ENCODE measurements at regions not wholly inside any gene's neighbourhood (a gene's known extent, or its start where the extent isn't known, plus 50 kb on each side); places are given as distances from the start of the nearest gene placed in this dataset.

DNA sequence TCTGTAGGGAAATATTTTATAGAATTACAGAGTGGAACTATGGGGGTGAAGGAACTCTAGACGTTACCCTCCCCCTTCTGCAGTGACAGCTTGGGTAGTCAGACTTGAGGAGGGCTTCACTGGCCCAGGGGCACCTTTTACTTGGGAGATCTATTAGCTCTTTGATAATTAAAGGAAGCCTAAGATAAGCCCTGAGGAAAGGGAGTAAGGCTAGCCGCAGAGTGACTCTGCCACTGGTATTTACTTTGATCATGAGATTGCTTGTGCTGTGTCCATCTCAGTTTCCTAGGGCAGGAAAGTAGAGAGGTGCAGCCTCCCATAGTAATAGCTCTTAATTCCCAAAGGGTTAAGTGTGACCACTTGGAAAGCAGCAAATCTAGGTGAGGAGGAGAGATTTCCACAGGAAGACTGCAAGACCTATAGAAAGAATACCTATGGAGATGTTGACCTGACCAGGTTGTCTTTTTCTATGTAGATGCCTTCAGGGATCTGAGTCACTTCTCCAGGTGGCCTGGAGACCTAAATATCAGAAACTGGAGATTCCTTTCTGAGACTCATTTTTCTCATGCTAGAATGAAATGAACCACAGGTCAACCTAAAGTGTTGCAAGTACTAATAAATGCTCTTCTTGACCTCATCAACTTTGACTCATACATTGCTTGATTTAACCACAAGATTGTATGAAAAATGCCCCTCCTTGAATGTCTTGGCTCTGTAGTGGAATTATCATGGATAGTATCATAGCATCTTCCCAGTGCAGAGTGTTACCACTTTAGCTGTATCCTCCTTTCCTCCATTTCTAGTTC, 447.3 kb upstream of the GHITM start:
- intact Hi-C loops (cut with DNase I): no loop called here
- Histone ChIP-seq H3K9me3 (ENCODE audit: control insufficient read depth in 2 of 3, insufficient read depth in 1 of 3, low read length in 3 of 3) (no peaks in the 10 kb centered on the region), H3K27ac (ENCODE audit: low read depth in 2 of 2, low read length in 2 of 2) (no peak overlapping the region), H3K4me1 (ENCODE audit: control insufficient read depth in 2 of 3, insufficient read depth in 2 of 3, low read depth in 1 of 3, low read length in 3 of 3) (peaks cover 0 to 4% (median 0%) of the 10 kb centered on the region in 3 donors), H3K27me3 (ENCODE audit: control insufficient read depth, insufficient read depth, low read length) (no peaks in the 10 kb centered on the region), H3K9ac (ENCODE audit: low read length in 3 of 3) (no peak overlapping the region), H3K4me3 (ENCODE audit: low read length in 3 of 3) (no peak overlapping the region), H3K36me3 (ENCODE audit: control insufficient read depth in 2 of 3, insufficient read depth in 3 of 3, low read length in 3 of 3) (no peaks in the 10 kb centered on the region)
- no peak for TF ChIP-seq CTCF (IDR thresholded peaks at IDR 0.05; ENCODE audit: borderline replicate concordance, extremely low read depth, insufficient read depth)
- FAIRE-seq (no peak), DNase-seq (no peak)

- Histone ChIP-seq H3K9ac (ENCODE audit: low read length in 3 of 3) (no peak overlapping the region), H3K4me1 (ENCODE audit: control insufficient read depth in 2 of 3, insufficient read depth in 2 of 3, low read depth in 1 of 3, low read length in 3 of 3) (peaks cover 0 to 4% (median 0%) of the 10 kb centered on the region in 3 donors), H3K4me3 (ENCODE audit: low read length in 3 of 3) (no peak overlapping the region), H3K36me3 (ENCODE audit: control insufficient read depth in 2 of 3, insufficient read depth in 3 of 3, low read length in 3 of 3) (no peaks in the 10 kb centered on the region), H3K27me3 (ENCODE audit: control insufficient read depth, insufficient read depth, low read length) (no peaks in the 10 kb centered on the region), H3K9me3 (ENCODE audit: control insufficient read depth in 2 of 3, insufficient read depth in 1 of 3, low read length in 3 of 3) (no peaks in the 10 kb centered on the region), H3K27ac (ENCODE audit: low read depth in 2 of 2, low read length in 2 of 2) (no peak overlapping the region)
- FAIRE-seq (no peak), DNase-seq (no peak)
- no peak for TF ChIP-seq CTCF (IDR thresholded peaks at IDR 0.05; ENCODE audit: borderline replicate concordance, extremely low read depth, insufficient read depth)
- intact Hi-C loops (cut with DNase I): no loop called here
Measured at GRCh38 chr10:83698899-83699298, 440.4 kb upstream of the GHITM start.

DNA sequence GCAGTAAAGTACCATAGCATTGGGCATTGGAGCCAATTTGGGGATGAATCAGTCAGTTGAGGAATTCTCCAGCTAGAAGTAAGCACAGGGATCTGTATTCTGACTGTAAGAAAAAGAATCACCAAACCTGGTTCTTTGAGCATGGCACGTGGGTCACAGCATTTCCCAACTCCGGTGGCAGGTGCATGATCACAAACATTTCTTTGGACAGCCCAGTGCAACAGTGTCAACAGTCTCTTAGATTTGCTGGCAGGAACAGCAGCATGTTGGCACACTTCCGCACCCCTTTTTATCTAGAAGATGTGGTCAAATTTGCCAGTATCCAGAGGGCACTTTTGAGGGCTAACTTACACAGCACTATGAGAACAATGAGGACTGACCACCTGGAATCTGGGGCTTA, 437.5 kb upstream of the GHITM start:
- Histone ChIP-seq H3K27ac (ENCODE audit: low read depth in 2 of 2, low read length in 2 of 2) (no peak overlapping the region), H3K9me3 (ENCODE audit: control insufficient read depth in 2 of 3, insufficient read depth in 1 of 3, low read length in 3 of 3) (no peaks in the 10 kb centered on the region), H3K4me3 (ENCODE audit: low read length in 3 of 3) (no peak overlapping the region), H3K9ac (ENCODE audit: low read length in 3 of 3) (no peak overlapping the region), H3K27me3 (ENCODE audit: control insufficient read depth, insufficient read depth, low read length) (no peaks in the 10 kb centered on the region), H3K4me1 (ENCODE audit: control insufficient read depth in 2 of 3, insufficient read depth in 2 of 3, low read depth in 1 of 3, low read length in 3 of 3) (no peaks in the 10 kb centered on the region), H3K36me3 (ENCODE audit: control insufficient read depth in 2 of 3, insufficient read depth in 3 of 3, low read length in 3 of 3) (no peaks in the 10 kb centered on the region)
- intact Hi-C loops (cut with DNase I): no loop called here
- FAIRE-seq (no peak), DNase-seq (no peak)
- TF ChIP-seq CTCF (IDR thresholded peaks at IDR 0.05; ENCODE audit: borderline replicate concordance, extremely low read depth, insufficient read depth): no peak
